Stimulated activated CD4-positive, alpha-beta T cell treated with anti-CD3 and anti-CD28 coated beads, Interleukin-12 subunit alpha, Interleukin-12 subunit beta, amount 100 ng/mL, for 24 hours (primary cell): ENCODE measurements at regions not wholly inside any gene's neighbourhood (a gene's known extent, or its start where the extent isn't known, plus 50 kb on each side); places are given as distances from the start of the nearest gene placed in this dataset.

Experiments
- DNase-seq, 2 experiments: peaks; one replicate each; pipeline ENCODE4 v3.0.0-alpha.2; 2020; ENCODE audit warnings: low read depth in 2 of 2

GRCh38 chr15:94177112-94177511, 54.2 kb upstream of the MCTP2 start:
- no peak for DNase-seq

- DNase-seq, result no peak
These were observed 55.9 kb upstream of the MCTP2 start for GRCh38 chr15:94175420-94175819.

DNA sequence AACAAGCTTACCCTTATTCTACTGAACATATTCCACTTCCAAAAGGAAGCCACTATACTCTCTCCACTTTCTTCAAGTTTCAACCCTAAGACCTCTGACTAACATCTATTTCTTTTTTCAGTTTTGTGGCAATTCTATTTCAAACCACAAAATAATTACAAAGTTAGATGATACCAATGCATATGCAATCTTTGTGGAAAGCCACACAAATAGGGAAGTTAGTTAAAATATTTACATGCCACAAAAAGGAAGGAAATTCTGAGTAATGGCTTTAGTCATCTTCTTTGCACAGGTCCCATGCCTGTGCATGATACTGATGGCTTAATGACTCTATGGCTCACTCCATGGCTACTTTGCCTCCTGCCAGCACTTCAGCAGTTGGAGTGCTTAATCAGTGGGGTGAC, 57.0 kb upstream of the MCTP2 start:
- DNase-seq, result no peak

- no peak for DNase-seq
These were observed 63.1 kb upstream of the MCTP2 start for GRCh38 chr15:94168250-94168649.

DNA sequence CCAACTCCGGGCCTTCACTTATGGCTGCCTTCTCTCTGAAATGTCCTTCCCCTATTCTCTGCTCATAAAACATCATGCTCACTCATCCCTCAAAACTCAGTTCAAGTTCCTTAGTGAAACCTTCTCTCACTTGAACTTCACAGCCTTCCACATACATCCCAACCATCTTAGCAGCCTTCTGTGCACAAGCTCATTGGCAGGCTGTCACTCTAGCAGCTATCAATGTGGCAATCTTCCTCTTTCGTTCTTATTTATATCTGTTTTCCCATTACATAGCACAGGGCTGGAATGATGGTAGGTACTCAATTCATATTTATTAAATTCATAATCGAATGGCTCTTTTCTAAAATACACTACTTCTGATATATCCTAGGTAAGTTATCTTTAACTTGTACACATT, 66.4 kb upstream of the MCTP2 start:
- DNase-seq, result no peak

- peak; percentile 23 to 47 for DNase-seq
These were observed 67.1 kb upstream of the MCTP2 start for GRCh38 chr15:94164202-94164807.

- no peak for DNase-seq
These were observed 68.4 kb upstream of the MCTP2 start for GRCh38 chr15:94162939-94163338.

DNA sequence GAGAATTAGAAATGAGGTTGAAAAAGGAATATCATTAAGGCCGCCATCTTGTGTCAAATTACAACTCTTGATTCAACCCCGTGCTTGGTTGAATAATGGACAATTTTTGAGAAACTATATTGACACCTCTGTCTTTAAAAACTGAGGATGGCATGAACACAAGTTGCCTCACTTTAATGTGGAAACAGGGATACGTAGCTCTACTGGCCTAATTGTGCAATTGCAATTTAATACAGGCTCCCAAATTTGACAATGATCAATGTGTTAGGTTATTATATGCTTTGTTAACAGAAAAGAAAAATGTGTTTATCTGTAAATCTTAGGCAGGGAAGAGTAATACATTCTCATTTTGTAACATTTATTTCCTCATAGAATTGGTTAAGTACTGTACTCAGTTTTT, 77.1 kb upstream of the MCTP2 start:
- DNase-seq, result no peak

- no peak for DNase-seq
These were observed 86.3 kb upstream of the MCTP2 start for GRCh38 chr15:94145046-94145445.

DNA sequence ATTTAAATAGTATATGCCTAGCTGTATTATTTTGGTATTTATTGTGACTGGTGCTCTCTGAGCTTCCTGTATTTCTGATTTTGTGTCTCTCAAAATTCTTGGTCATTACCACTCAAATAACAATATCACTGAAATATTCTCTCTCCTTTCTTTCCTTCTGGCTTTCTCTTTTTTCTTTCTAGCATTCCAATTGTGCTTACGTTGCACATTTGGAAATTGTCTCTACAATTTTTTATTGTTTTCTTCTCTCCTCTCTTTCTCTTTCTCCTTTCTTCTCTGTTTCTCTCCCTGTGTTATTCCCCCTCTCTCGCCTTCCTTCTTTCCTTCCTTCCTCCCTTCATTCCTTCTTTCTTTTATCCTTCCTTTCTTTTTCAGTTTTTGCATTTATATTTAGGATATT, 89.6 kb upstream of the MCTP2 start:
- DNase-seq, result no peak

DNA sequence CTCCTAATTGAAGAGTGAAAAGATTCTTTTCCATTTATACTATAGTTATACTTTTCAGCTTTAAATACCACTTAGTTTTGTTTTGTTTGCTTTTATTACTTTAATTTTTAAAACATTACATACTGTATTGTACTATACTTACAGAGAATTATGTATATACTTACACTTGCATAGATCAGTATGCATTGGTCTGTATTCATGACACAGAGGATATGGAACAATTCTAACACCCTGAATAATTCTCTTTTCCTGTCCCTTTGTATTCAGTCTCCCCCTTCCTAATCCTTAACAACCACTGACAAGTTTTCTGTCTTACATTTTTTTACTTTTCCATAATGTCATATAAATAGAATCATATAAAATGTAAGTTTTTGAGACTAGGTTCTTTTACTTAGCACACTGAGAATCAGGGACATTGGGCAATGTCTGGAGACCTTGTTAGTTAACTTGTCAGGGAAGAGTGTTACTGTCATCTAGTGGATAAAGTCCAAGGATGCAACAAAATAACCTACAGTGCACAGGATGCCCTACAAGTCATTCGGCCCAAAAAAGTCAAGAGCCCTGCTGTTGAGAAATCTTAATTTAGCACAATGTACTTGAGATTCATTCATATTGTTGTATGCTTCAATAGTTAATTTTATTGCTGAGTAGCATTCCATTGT, 95.7 kb upstream of the MCTP2 start:
- DNase-seq, result no peak

DNA sequence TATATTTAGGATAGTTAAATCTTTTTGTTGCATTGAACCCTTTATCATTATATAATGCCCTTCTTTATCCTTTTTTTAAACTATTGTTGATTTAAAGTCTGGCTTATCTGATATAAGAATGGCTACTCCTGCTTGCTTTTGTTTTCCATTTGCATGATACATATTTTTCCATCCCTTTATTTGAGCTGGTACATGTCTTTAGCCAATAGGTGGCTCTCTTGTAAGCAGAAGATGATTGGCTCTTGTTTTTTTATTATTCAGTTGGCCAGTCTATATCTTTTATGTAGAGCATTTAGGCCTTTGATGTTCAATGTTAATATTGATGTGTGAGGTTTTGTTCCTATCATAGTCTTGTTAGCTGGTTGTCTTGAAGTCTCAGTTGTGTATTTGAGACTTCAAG, 99.5 kb upstream of the MCTP2 start:
- DNase-seq, result no peak

DNA sequence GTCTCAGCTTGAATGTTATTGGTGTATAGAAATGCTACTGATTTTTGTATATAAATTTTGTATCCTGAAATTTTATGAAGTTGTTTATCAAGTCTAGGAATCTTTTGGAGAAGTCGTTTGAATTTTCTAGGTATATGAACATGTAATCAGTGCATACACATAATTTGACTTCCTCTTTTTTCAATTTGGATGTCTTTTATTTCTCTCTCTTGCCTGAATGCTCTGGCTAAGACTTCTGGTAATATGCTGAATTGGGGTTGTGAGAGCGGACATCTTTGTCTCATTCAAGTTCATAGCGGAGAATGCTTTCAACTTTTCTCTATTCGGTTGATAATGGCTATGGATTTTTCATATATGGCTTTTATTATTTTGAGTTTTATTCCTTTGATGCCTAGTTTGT, 100.9 kb upstream of the MCTP2 start:
- no peak for DNase-seq

DNA sequence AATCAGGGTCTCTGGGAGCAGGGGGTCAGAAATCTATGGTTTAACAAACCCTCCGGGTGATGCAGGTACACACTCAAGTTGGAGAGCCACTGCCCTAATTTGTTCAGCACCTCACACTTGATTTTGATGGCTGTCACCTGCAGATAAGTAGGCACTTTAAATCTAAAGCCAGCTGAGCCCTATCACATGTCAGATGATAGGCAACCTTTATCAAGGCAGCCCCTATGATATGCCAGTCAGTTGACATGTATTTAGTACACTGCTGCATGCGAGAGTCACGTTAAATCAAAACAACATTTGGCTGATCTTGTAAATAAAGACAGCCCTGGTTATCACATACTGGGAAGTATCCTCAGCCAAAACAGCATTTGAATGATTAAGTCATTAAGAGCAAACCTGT, 104.4 kb upstream of the MCTP2 start:
- no peak for DNase-seq

GRCh38 chr15:94125698-94126097, 105.7 kb upstream of the MCTP2 start:
- no peak for DNase-seq

GRCh38 chr15:94125156-94125555, 106.2 kb upstream of the MCTP2 start:
- no peak for DNase-seq

- no peak for DNase-seq
These were observed 108.8 kb upstream of the MCTP2 start for GRCh38 chr15:94122516-94122915.

GRCh38 chr15:94119923-94120775, 111.2 kb upstream of the MCTP2 start:
- DNase-seq, result peak in 1 of 2 experiments; percentile 12

- no peak for DNase-seq
These were observed 112.0 kb upstream of the MCTP2 start for GRCh38 chr15:94119298-94119811.

DNA sequence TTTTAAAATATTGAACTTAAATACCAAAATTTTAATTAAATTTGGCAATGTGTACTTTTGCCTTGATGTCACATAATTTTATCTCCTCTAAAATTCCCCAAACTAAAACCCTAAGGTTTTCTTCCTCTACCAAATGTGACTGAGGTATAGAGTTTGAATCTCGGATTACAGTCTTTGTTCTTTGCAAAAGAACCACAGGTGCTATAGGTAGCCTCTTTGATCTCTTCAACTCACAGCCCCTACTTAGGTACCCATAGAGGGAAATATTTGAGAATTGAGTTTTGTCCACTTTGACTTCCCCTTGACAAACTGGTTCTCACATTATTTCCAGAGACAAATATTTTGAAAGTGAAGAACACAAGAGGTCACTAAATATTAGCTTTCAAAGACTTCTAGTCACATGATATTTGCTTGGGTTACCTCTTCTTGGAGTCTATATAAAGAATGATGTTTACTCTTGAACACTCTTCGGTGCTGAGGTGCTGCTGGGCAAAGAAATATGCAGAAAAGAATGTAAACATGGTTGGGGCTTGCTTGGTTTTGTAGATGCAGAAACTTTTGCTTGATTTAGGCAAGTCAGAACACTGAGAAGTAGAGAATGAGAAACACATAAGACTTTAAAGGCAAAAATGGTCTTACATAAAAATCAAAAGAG, 120.8 kb upstream of the MCTP2 start:
- DNase-seq, result no peak

DNA sequence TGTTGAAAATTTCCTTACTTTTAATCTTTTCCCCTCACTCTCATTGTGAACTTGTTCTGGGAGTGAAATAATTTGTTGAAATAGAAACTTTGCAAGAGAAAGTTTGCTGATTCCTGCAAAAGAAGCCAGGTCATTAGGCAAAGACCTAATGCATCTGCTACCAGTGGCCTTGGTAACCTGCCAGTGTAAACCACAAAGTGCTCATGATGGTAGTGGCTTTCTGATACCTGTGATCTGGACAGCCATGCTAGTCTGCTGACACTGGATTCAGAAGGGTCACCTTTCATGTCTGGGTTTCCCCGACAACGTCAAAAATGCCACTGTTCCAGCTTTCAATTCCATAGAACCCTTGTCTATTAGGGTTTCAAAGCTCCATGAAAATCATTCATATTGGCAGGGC, 123.7 kb upstream of the MCTP2 start:
- DNase-seq, result no peak

- DNase-seq, result no peak
These were observed 125.6 kb upstream of the MCTP2 start for GRCh38 chr15:94105760-94106159.
